ENCODE measurements at regions not wholly inside any gene's neighbourhood (a gene's known extent, or its start where the extent isn't known, plus 50 kb on each side); places are given as distances from the start of the nearest gene placed in this dataset.

- TF ChIP-seq CTCF (IDR thresholded peaks at IDR 0.05), result no peak
- no peak for TF ChIP-seq POLR2A (IDR thresholded peaks at IDR 0.05)
These were observed 875.2 kb downstream of the RAPGEF2 start for GRCh38 chr4:159977907-159978617.
